NCI-H524 (cell line): ENCODE measurements at regions not wholly inside any gene's neighbourhood (a gene's known extent, or its start where the extent isn't known, plus 50 kb on each side); places are given as distances from the start of the nearest gene placed in this dataset.
"Not testable (repeated sequence)": the region's sequence is repeated elsewhere in the genome, so short reads cannot be mapped to it uniquely, and the experiment has no call there.

Source experiments
- DNase-seq, 2 experiments: peaks; one replicate each; lab custom pipeline; 2025; lab: John Stamatoyannopoulos, UW

GRCh38 chr2:179331061-179331460 is 66.4 kb upstream of the SESTD1 start:
- DNase-seq: no peak

DNA sequence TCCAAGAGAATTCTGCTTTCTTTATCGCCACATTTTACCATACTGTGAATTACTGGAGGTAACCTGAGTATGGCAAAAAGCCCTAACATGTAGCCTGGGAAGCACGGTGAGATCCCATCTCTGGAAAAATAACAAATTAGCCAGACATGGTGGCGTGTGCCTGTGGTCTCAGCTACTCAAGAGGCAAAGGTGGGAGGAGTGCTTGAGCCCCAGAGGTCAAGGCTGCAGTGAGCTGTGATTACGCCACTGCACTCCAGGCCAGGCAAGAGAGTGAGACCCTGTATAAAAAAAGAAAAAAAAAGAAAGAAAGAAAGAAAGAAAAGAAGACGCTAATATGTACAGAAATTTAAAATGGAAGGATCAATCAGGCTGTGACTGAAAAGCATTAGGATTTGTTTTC is 57.7 kb upstream of the SESTD1 start:
- DNase-seq: no peak

- DNase-seq: not testable (repeated sequence)
Observed at GRCh38 chr2:179321034-179321433, 56.4 kb upstream of the SESTD1 start.

DNA sequence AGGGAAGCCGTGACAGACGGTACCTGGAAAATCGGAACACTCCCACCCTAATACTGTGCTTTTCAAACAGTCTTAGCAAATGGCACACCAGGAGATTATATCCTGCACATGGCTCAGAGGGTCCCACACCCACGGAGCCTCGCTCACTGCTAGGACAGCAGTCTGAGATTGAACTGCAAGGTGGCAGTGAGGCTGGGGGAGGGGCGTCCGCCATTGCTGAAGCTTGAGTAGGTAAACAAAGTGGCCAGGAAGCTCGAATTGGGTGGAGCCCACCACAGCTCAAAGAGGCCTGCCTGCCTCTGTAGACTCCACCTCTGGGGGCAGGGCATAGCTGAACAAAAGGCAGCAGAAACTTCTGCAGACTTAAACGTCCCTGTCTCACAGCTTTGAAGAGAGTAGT is 50.1 kb upstream of the SESTD1 start:
- DNase-seq: not testable (repeated sequence)
